K562 (cell line): ENCODE measurements at regions not wholly inside any gene's neighbourhood (a gene's known extent, or its start where the extent isn't known, plus 50 kb on each side); places are given as distances from the start of the nearest gene placed in this dataset.

Source experiments
- ATAC-seq: fragments of 200-7000 bp; cut with Tn5 transposase; 3 replicates; pipeline ENCODE4 v1.9.1; 2020; ENCODE audit warnings: moderate library complexity
- BruUV-seq: library from RNA; stranded (reverse); fragments of 400-500 nt; replicated peaks from 2 replicates; lab custom pipeline; 2021; lab: Mats Ljungman, UMichigan
- CTCF ChIA-PET: fragments of 300-600 bp; formaldehyde crosslinking; extraction: SDS; loops from one replicate; lab custom pipeline; 2021; ENCODE audit warnings: low intra/inter-chr PET ratio; lab: Yijun Ruan, JAX
- POLR2A ChIA-PET: fragments of 300-600, 350-650 bp; sonication (Branson Sonifier 250); formaldehyde crosslinking; extraction: SDS; loops from one replicate; lab custom pipeline; 2021; ENCODE audit warnings: antibody characterized with exemption, inconsistent platforms; lab: Yijun Ruan, JAX
- DNase-seq, 4 experiments: peaks; one replicate each; pipeline versions ENCODE4 v3.0.0 to v3.0.0-alpha.2; 2011 to 2018; ENCODE audit warnings: low spot score in 3 of 4, mixed read lengths in 3 of 4; ENCODE audit errors: extremely low read depth in 1 of 4
- FAIRE-seq: peaks from 2 replicates; lab custom pipeline; 2011; peaks lifted over from hg19 to GRCh38; lab: Jason Lieb, UNC
- H2AFZ ChIP-seq: 2 replicates; pipeline ENCODE4 v1.6.0; 2011; ENCODE audit warnings: low read depth, low read length, control low read depth, inconsistent platforms
- H3K27ac ChIP-seq: fragments of 200-600 bp; 3 replicates; pipeline ENCODE4 v1.8.0; 2011; ENCODE audit warnings: low read depth, mild to moderate bottlenecking, control low read depth, inconsistent platforms, low read length, moderate library complexity, mixed read lengths; ENCODE audit errors: extremely low read depth
- H3K27me3 ChIP-seq, 2 experiments: fragments of 300-600 bp in 1 of 2; 2 replicates in 1 of 2; 3 replicates in 1 of 2; pipeline versions ENCODE4 v1.6.0 to v1.8.0; 2011; ENCODE audit warnings: inconsistent platforms in 2 of 2, low read length in 2 of 2, mild to moderate bottlenecking in 1 of 2, mixed read lengths in 1 of 2, moderate library complexity in 1 of 2; ENCODE audit not compliant: control insufficient read depth in 2 of 2, insufficient read depth in 2 of 2
- H3K36me3 ChIP-seq: fragments of 300-600 bp; 3 replicates; pipeline ENCODE4 v1.8.0; 2011; ENCODE audit warnings: mild to moderate bottlenecking, low read length, inconsistent platforms; ENCODE audit not compliant: control insufficient read depth, insufficient read depth
- H3K4me1 ChIP-seq, 2 experiments: fragments of 200-600 bp in 1 of 2; replicated peaks in 1 of 2; 2 replicates in 1 of 2; 3 replicates in 1 of 2; pipeline versions ENCODE4 v1.5.1 to v1.8.0; 2011; ENCODE audit warnings: inconsistent platforms in 2 of 2, low read length in 2 of 2, mild to moderate bottlenecking in 1 of 2, mixed read lengths in 1 of 2, moderate library complexity in 1 of 2; ENCODE audit not compliant: control insufficient read depth in 2 of 2, insufficient read depth in 2 of 2
- H3K4me2 ChIP-seq: 2 replicates; pipeline ENCODE4 v1.6.1; 2011; ENCODE audit warnings: low read length, control low read depth, inconsistent platforms, mixed read lengths; ENCODE audit not compliant: insufficient read depth
- H3K4me3 ChIP-seq: fragments of 200-600 bp; sonication (generic), shearing (Covaris generic); 2 replicates; pipeline ENCODE4 v1.5.1; 2016; ENCODE audit warnings: control low read depth, inconsistent platforms
- H3K79me2 ChIP-seq: fragments of 200-600 bp; 3 replicates; pipeline ENCODE4 v1.8.0; 2011; ENCODE audit warnings: low read length, inconsistent platforms; ENCODE audit not compliant: control insufficient read depth, insufficient read depth
- H3K9ac ChIP-seq, 2 experiments: 2 replicates each; pipeline versions ENCODE4 v1.6.0 to v1.6.1; 2011; ENCODE audit warnings: low read depth in 2 of 2, low read length in 2 of 2, control low read depth in 1 of 2, inconsistent platforms in 1 of 2, mild to moderate bottlenecking in 1 of 2, mixed read lengths in 1 of 2; ENCODE audit not compliant: insufficient read depth in 1 of 2
- H3K9me1 ChIP-seq: one replicate; pipeline ENCODE4 v1.6.0; 2011; ENCODE audit warnings: inconsistent platforms, mild to moderate bottlenecking, low read length, moderate library complexity; ENCODE audit not compliant: control insufficient read depth, insufficient read depth
- H3K9me3 ChIP-seq: replicated peaks from 2 replicates; pipeline ENCODE4 v1.5.1; 2011; ENCODE audit warnings: low read depth, low read length, inconsistent platforms; ENCODE audit not compliant: control insufficient read depth, insufficient read depth
- H4K20me1 ChIP-seq: replicated peaks from 2 replicates; pipeline ENCODE4 v1.6.1; 2011; ENCODE audit warnings: low read length, inconsistent platforms, mixed read lengths; ENCODE audit not compliant: control insufficient read depth, insufficient read depth
- BHLHE40 ChIP-seq: IDR thresholded peaks from 2 replicates; pipeline ENCODE4 v1.6.1; 2011; ENCODE audit warnings: low read length, improper control_type of control experiment
- EZH2 ChIP-seq: IDR thresholded peaks from 2 replicates; pipeline ENCODE4 v1.6.1; 2012; ENCODE audit warnings: low read depth, mild to moderate bottlenecking, inconsistent platforms, low read length, borderline replicate concordance
- FOXP1 ChIP-seq: sonication (generic); formaldehyde crosslinking; IDR thresholded peaks from 2 replicates; pipeline ENCODE4 v1.8.0; 2022; ENCODE audit warnings: mild to moderate bottlenecking, missing genetic modification reagents
- HCFC1 ChIP-seq: IDR thresholded peaks from 2 replicates; pipeline ENCODE4 v1.6.1; 2012; ENCODE audit warnings: low read depth, low read length, improper control_type of control experiment
- KAT7 ChIP-seq: sonication (generic); formaldehyde crosslinking; IDR thresholded peaks from 2 replicates; pipeline ENCODE4 v1.8.0; 2022; ENCODE audit warnings: missing genetic modification reagents, mild to moderate bottlenecking, borderline replicate concordance
- NCOR1 ChIP-seq: fragments of 450-650 bp; IDR thresholded peaks from 2 replicates; pipeline ENCODE4 v1.6.1; 2016; ENCODE audit warnings: mild to moderate bottlenecking, moderate library complexity
- RUNX1 ChIP-seq: sonication (generic); IDR thresholded peaks from 2 replicates; pipeline ENCODE4 v1.6.1; 2016; ENCODE audit warnings: antibody characterized with exemption, low read depth
- ZNF431 ChIP-seq: sonication (generic); formaldehyde crosslinking; IDR thresholded peaks from 2 replicates; pipeline ENCODE4 v1.8.0; 2022; ENCODE audit warnings: mild to moderate bottlenecking, missing genetic modification reagents
- WGBS: fragments of 100-300 bp; shearing (Covaris generic); methylation state at CpG from one replicate; pipeline ENCODE4 v1.1.6; 2016; ENCODE audit warnings: low coverage, mixed read lengths; ENCODE audit not compliant: insufficient coverage; ENCODE audit errors: missing lambda C conversion rate; 5-methylcytosine and 5-hydroxymethylcytosine counted together
- in situ Hi-C: fragments of 300-500 bp; cut with MboI; formaldehyde crosslinking; loops from 4 replicates; pipeline ENCODE4 v1.15.0; 2018; ENCODE audit warnings: inconsistent platforms, mixed read lengths
- intact Hi-C: fragments of 100-400 bp; cut with micrococcal nuclease; formaldehyde crosslinking; loops from 2 replicates; pipeline ENCODE4 v1.14.2; 2022
- TF ChIP-seq, protein P1 (sequence below): fragments of 250-450 bp; sonication (Bioruptor Pico); IDR thresholded peaks from 2 replicates; pipeline ENCODE4 v1.8.0; 2021; ENCODE audit warnings: moderate library complexity, mild to moderate bottlenecking, inconsistent platforms
- TF ChIP-seq, protein P2 (sequence below): fragments of 250-450 bp; sonication (Bioruptor Pico); IDR thresholded peaks from 2 replicates; pipeline ENCODE4 v1.5.0; 2021

DNA sequence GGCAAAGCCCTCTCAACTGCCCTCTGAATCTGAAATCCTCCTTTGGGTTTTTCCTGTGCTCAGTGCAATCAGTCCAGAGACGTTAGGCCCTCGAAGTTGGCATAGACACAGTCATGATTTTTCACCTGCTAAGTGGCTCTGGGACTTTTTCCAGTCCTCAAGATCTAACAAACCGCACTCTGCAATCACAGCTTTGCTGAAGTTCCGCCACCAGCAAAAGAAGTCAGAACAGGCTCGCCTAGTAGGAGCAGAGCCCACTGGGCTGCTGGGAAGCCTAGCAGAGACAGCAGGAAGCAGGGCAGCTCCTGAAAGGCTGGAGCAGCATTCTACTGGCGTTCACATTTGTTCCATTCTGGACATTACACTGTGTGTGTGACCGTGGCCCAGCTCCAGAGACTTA lies 222.8 kb upstream of the KIF2A start (continued):
- TF ChIP-seq ZNF431 (CRISPR knock-in tag) (no peak), KAT7 (no peak)

DNA sequence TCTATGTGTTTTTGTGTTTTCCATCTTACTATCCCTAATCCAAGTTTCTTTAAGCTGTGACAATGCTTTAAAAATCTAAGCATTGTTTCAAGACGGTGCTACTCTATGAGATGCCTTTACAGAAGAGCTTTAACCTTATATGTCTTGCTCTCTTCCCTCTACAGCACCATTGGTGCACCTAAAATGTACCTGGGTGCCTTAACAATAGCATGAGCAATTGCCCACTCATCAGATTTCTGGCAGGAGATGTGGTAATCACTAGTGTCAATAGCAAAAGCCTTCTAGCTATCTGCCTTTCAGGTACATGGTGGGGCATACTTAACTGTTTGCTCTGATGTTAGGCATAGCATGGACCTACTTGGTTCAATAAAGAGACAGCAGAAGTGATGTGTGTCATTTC lies 222.3 kb upstream of the KIF2A start:
- DNase-seq (no peak), FAIRE-seq (no peak), ATAC-seq (no peak)
- Histone ChIP-seq H3K36me3 (no peaks in the 10 kb centered on the region), H3K9me1 (no peaks in the 10 kb centered on the region), H3K27me3 (peaks cover 0 to 12% of the 10 kb centered on the region in 2 experiments; a peak in 3 of 5 replicates), H2AFZ (no peak overlapping the region), H3K79me2 (no peaks in the 10 kb centered on the region), H3K4me3 (no peak overlapping the region), H3K4me2 (no peak overlapping the region), H3K4me1 (no peaks in the 10 kb centered on the region), H3K27ac (no peak overlapping the region), H4K20me1 (no peaks in the 10 kb centered on the region), H3K9me3 (no peaks in the 10 kb centered on the region), H3K9ac (no peak overlapping the region)
- in situ Hi-C loops (no loop called here), intact Hi-C loops (no loop called here)
- WGBS: 0% methylated on average over 1 of the region's 1 CpG
- no TSS peak for BruUV-seq
- CTCF ChIA-PET: no interaction called here
- POLR2A ChIA-PET: interaction anchor here (0.6 kb wide), 2 partner anchors 46 to 88 kb away, joined by 4 read pairs; no protein-coding TSS in a partner anchor
- TF ChIP-seq, protein P1, sequence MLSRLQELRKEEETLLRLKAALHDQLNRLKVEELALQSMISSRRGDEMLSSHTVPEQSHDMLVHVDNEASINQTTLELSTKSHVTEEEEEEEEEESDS (CRISPR knock-in tag): no peak
- TF ChIP-seq HCFC1 (no peak), NCOR1 (no peak), RUNX1 (no peak), FOXP1 (CRISPR knock-in tag) (no peak), EZH2 (no peak), BHLHE40 (no peak)
- TF ChIP-seq, protein P2, sequence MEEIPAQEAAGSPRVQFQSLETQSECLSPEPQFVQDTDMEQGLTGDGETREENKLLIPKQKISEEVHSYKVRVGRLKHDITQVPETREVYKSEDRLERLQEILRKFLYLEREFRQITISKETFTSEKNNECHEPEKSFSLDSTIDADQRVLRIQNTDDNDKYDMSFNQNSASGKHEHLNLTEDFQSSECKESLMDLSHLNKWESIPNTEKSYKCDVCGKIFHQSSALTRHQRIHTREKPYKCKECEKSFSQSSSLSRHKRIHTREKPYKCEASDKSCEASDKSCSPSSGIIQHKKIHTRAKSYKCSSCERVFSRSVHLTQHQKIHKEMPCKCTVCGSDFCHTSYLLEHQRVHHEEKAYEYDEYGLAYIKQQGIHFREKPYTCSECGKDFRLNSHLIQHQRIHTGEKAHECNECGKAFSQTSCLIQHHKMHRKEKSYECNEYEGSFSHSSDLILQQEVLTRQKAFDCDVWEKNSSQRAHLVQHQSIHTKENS (CRISPR knock-in tag): no peak
- TF ChIP-seq, all 486 proteins: peak for 0
